Activated CD8-positive, alpha-beta memory T cell treated with anti-CD3 and anti-CD28 coated beads, Interleukin-2, amount 50 U/mL, for 24 hours (primary cell): ENCODE measurements at regions not wholly inside any gene's neighbourhood (a gene's known extent, or its start where the extent isn't known, plus 50 kb on each side); places are given as distances from the start of the nearest gene placed in this dataset.
"Not testable (repeated sequence)": the region's sequence is repeated elsewhere in the genome, so short reads cannot be mapped to it uniquely, and the experiment has no call there.

Experiments
- DNase-seq: peaks from one replicate; pipeline ENCODE4 v3.0.0-alpha.2; 2020; ENCODE audit errors: extremely low read depth

- DNase-seq = no peak
Observed at GRCh38 chr1:182260516-182260915, 131.1 kb downstream of the GLUL start.

DNA sequence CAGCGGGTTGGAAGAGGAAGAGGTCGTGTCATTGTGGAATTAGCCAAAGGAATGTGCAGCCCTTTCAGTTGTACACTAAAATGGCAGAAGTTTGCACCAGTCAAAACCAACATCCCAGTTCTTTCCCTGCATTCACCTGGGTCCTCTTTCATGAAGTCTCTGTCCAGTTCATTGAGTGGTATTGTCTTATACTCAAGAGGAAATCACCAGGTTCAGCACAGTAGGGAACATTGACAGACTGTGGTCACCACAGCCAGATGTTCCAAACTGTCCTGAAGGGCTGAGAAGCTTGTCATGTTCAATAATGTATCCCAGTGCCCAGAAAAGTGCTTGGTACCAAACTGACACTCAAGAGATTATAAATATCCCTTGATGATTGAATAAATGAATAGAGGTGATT lies 131.6 kb downstream of the GLUL start:
- no peak for DNase-seq

- peak; percentile 9 for DNase-seq
Observed at GRCh38 chr1:182259229-182259872, 132.2 kb downstream of the GLUL start.

GRCh38 chr1:182257369-182258063 lies 134.1 kb downstream of the GLUL start:
- DNase-seq = no peak

DNA sequence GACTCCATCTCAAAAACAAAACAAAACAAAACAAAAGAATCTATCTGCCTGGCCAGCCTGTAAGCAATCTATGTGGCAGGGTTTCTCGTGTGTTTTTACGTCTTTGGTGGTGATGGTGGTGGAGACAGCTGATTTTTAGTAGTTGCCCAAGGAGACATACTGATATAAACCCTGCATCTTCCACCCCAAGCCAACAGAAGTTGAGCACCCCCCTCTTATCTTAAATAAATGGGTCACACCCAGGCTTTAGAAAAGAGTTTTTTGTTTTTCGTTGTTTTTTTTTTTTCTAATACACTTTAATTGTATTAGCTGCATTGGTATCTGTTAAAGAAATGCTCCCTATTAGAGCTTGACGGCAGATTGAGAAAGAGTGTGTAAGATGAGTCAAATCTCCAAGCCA lies 134.7 kb downstream of the GLUL start:
- DNase-seq = no peak

DNA sequence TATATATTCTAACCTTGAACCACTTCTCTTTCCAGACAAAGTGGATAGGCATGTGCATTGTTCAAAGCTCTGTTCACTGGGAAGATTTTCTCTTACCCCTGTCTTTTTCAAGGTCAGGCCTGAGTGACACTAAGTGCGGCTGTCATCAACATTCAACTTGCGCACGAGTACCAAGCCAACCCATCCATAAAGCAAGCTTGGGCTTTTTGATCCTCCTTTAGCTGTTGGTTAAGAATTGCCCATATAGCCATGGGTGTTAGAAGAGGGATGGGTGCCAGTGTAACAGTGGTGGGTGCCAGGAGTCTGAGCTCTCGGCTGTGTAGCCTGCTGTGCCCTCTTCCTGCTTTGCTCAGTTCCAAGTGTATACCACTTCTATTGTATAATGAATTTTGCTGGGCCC lies 136.1 kb downstream of the GLUL start:
- DNase-seq = no peak

DNA sequence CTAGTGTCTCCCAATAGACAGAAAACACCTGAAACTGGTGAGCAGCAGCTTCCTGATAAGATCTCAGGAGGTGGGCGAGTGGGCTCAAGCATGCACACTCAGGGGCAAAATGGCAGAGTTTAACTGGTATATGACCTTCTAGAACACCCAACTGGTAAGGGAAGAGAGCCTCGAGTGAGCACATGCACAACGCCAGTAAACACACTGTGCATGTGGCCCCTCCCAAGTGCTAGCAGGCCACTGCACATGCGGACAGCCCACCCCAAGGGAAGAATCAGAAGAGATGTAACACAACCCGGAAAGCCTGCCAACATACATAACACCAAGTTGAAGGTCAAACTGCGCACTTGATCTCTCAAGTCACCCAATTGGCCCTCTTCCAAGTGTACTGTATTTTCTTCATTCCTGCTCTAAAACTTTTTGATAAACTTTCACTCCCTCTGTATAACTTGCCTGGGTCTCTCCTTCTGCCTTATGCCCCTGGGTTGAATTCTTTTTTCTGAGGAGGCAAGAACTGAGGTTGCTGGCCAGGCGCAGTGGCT lies 138.2 kb downstream of the GLUL start:
- DNase-seq = no peak

- no peak for DNase-seq
Observed at GRCh38 chr1:182251561-182251960, 140.0 kb downstream of the GLUL start.

GRCh38 chr1:182249201-182249676 lies 142.4 kb downstream of the GLUL start:
- DNase-seq = no peak

DNA sequence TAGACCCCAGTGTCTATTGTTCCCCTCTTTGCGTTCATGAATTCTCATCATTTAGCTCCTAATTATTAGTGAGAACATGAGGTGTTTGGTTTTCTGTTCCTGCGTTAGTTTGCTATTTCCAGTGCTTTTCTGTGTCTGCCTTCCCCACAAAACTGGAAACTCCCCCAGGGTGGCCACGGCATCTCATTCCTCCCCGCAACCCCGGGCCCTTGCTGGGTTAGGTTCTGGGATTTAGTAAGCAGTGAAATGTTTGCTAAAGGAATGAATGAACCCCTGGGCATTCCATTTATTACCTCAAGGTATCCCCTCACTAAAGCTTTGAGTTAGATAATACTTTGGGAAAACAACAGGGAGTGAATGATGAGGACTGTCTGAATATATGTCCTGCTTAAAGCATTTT lies 142.9 kb downstream of the GLUL start:
- DNase-seq = no peak

GRCh38 chr1:182247813-182248212 lies 143.8 kb downstream of the GLUL start:
- not testable (repeated sequence) for DNase-seq

DNA sequence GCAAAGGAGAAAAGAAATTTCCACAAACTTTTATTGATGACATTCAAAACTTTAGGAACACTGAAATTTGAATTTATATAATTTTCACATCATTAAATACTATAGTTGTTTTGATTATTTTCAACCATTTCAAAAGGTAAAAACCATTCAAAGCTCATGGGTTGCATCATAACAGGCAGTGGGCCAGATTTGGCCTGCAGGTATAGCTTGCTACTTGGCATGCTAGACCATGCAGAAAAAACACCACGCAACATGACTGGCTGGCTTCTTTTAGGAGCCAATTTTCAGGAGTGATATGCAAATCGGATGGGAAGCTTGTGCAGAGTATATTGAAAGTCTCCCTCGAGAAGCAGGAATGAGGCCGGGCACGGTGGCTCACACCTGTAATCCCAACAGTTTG lies 144.8 kb downstream of the GLUL start:
- DNase-seq = no peak

DNA sequence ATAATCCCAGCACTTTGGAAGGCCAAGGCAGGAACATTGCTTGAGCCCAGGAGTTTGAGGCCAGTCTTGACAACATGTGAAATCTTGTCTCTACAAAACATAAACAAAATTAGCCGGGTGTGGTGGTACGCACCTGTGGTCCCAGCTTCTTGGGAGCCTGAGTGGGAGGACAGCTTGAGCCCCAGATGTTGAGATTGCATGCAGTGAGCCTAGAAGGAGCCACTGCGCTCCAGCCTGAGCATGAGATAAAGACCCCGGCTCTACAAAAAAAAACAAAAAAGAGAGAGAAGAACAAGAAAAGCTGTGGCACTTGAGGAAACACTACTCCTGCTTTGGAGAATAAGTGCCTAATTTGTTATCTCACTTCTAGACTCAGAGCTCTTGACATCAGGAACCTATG lies 146.6 kb downstream of the GLUL start:
- no peak for DNase-seq

DNA sequence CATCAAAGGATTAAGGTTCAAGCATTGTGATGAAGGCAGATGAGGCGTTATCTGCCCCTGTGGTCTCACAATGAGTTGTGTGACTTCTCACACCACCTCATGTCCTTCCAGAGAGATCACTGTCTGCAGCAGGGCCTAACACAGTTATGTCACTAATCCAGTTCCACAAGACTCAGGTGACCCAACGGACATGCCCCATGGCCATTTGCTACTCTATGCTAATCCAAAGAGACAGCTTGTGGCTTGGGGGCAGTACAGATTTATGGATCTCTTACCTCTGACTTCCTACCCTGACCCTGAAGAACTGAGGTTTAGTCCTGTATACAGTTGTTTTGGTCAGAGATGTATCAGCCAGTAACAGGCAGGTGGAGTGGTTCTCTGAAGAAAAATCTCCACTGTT lies 147.1 kb downstream of the GLUL start:
- no peak for DNase-seq

- no peak for DNase-seq
Observed at GRCh38 chr1:182242641-182243040, 148.9 kb downstream of the GLUL start.

DNA sequence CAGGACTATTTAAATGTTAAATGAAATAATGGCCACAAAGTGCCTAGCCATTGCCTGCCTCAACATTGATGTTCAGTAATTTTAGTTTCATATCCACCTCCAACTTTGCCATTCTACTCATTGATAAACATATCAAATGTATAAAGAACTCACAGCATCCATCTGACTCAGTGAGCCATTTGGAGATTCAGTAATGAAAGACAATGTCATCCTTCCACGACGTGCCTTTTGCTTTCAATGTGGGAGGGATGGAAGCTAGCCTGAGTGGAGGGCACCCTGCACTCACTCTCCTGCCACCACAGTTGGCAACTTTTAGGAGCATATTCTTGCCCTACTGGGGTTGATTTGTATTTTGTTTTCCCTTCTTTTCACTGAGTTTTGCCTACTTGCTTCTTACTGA lies 151.5 kb downstream of the GLUL start:
- DNase-seq = no peak

GRCh38 chr1:182238421-182238820 lies 153.2 kb downstream of the GLUL start:
- no peak for DNase-seq

GRCh38 chr1:182237329-182237728 lies 154.3 kb downstream of the GLUL start:
- no peak for DNase-seq

DNA sequence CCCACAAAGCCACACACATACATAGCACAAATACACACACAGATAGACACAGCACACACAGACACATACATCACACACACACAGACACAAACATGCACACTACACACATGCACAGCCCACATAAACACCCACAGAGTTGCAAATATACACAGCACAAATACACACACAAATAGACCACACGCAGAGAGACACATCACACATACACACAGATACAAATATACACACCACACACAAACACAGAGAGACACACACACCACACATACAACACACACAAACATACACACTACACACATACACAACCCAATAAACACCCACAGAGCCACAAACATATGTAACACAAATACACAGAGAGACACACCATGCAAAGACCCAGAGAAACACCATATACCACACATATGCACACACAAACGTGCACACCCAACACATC lies 154.9 kb downstream of the GLUL start:
- no peak for DNase-seq

DNA sequence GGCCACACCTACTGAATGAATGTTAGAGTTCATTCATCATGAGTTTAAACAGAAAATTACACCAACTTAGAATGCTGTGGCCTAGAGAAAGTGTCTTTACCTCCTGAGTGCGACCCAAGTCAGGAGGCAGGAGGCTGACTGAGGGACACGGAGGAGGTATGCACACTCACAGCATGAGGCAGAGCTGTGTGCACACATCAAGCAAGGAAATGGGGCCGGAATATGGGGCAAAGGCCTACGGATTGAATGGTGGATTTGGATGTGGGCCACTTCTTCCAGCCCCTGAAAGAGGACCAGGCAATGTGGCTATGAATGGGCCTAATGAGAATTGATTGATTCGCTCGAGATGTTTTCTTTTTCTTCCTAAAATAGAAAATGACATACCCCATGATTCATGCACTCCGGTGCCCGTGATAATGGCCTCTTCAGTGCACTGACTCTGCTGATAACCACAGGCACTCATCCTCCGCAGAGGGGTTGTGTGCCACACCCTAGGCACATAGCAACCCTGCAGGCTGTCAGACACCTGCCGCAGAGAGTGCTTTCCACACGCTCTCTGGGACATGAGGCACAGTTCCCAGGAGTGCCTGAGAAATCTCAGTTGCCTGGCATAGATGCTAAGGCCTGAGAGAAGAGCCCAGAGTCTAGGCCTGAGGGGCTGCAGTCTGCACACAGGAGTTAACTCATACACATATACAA lies 155.5 kb downstream of the GLUL start:
- no peak for DNase-seq

GRCh38 chr1:182235604-182235951 lies 156.0 kb downstream of the GLUL start:
- no peak for DNase-seq

GRCh38 chr1:182229921-182230491 lies 161.6 kb downstream of the GLUL start:
- no peak for DNase-seq
